ENCODE measurements at regions not wholly inside any gene's neighbourhood (a gene's known extent, or its start where the extent isn't known, plus 50 kb on each side); places are given as distances from the start of the nearest gene placed in this dataset.

- TF ChIP-seq CTCF (IDR thresholded peaks at IDR 0.05): no peak
Measured at GRCh38 chr11:70559516-70559915, 161.2 kb downstream of the CTTN start.

- no peak for TF ChIP-seq CTCF (IDR thresholded peaks at IDR 0.05)
Measured at GRCh38 chr11:70566768-70567530, 168.6 kb downstream of the CTTN start.

- TF ChIP-seq CTCF (IDR thresholded peaks at IDR 0.05): no peak
Measured at GRCh38 chr11:70567680-70568034, 169.3 kb downstream of the CTTN start.

- no peak for TF ChIP-seq CTCF (IDR thresholded peaks at IDR 0.05)
Measured at GRCh38 chr11:70568035-70568813, 169.9 kb downstream of the CTTN start.

GRCh38 chr11:70568814-70569617 is 170.7 kb downstream of the CTTN start:
- TF ChIP-seq CTCF (IDR thresholded peaks at IDR 0.05): no peak

- TF ChIP-seq CTCF (IDR thresholded peaks at IDR 0.05): no peak
Measured at GRCh38 chr11:70569618-70569890, 171.2 kb downstream of the CTTN start.

- TF ChIP-seq CTCF (IDR thresholded peaks at IDR 0.05): no peak
Measured at GRCh38 chr11:70569996-70570692, 171.8 kb downstream of the CTTN start.

Data from LNCAP (cell line).